NCI-H774 (cell line): ENCODE measurements at regions not wholly inside any gene's neighbourhood (a gene's known extent, or its start where the extent isn't known, plus 50 kb on each side); places are given as distances from the start of the nearest gene placed in this dataset.
"Not testable (repeated sequence)": the region's sequence is repeated elsewhere in the genome, so short reads cannot be mapped to it uniquely, and the experiment has no call there.

ENCODE experiments used
- DNase-seq: peaks from one replicate; lab custom pipeline; 2025; lab: John Stamatoyannopoulos, UW

DNA sequence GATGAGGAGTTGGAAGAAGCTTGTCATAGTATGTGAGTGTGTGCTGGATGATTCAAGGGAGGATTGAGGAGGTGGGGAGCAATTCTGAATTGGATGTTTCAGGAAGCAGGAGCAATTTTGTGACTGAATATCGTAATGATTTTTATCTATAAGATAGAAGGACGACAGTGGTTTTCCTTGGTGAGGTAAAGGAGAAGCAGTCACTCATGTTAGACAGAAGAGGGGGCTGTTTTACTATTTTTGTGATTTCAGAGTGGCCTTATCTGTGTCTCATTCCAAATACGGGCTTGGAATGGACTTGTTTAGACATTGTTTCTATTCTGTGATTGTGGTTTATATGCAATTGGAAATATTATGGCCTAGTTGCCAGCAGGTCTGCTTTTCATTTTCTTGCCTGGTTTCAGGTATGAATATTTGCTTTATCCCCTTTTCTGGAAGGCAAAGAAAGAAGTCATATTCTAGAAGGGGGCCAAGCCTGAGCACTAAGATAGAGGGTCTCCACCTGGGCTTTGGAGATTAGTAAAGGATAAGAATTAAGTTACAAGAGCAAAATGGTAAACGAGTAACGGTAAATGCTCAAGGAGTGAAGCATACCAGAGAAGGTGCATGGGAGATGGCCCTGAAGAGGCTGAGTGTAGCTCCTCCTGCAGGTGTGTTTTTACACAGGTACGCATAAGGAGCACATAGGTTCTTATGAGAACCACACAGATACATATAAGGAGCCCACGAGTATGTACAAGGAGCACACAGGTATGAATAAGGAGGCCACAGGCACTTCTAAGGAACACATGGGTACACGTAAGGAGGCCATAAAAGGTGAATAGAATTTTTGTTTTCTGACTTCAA lies 124.6 kb upstream of the KCNAB1 start:
- DNase-seq = peak; percentile 38

DNA sequence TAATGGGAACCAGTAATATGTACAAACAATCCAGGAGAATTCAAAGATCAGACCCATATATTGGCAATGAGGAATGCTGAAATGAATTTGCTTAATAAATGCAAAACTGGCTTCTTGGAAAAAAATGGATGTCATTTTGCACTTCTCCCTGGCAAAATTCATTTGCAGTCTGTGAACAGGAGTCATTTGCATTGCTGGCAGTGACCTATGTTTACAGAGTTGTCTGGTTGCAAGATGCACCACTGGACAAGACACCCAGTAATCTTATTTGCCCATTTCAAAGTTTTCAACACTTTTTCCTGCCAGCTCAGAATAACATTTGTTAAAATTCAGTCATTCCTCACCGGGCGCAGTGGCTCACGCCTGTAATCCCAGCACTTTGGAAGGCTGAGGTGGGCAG lies 123.5 kb upstream of the KCNAB1 start:
- DNase-seq = no peak

DNA sequence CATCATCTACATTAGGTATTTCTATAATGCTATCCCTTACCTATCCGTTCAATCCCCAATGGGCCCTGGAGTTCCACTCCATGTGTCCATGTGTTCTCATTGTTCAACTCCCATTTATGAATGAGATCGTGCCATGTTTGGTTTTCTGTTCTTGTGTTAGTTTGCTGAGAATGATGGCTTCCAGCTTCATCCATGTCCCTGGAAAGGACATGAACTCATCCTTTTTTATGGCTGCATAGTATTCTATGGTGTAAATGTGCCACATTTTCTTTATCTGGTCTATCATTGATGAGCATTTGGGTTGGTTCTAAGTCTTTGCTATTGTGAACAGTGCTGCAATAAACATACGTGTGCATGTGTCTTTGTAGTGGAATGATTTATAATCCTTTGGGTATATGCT lies 122.2 kb upstream of the KCNAB1 start:
- DNase-seq = not testable (repeated sequence)

DNA sequence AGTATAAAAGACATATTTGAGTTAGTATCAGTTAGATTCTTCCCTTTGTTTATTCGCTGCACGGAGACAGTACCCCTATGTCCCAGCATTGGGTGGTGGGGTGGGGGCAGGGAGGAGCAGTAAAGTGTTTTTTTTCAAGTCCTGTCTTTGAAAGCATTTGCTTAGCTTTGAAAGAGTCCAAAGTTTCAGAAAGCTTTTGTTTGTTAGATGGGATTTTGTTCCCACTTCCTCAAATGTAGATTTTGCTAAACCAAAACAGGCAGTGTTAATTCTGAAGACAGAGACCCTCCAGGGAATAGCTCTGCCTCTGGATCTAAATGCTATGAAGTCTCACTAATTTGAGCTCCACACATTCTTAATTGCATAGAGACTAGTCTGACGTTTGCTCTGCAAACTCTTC lies 114.6 kb upstream of the KCNAB1 start:
- DNase-seq = no peak

DNA sequence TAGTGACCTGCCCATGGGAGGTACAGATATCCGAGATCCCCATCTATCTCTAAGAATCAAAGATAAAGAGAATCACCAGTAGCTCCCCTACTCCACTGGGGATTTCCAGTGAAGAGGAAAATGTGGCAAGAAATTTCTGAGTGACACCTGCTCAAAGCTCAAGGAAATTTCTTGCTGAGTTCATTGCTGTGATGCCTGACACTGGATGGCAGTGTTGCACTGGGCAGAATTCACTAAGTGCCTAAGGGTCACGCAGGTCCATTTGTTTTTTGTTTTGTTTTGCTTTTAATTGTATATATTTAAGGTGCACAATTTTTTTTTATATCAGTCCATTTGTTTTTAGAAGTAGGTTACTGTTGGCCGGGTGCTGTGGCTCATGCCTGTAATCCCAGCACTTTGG lies 109.5 kb upstream of the KCNAB1 start:
- no peak for DNase-seq

DNA sequence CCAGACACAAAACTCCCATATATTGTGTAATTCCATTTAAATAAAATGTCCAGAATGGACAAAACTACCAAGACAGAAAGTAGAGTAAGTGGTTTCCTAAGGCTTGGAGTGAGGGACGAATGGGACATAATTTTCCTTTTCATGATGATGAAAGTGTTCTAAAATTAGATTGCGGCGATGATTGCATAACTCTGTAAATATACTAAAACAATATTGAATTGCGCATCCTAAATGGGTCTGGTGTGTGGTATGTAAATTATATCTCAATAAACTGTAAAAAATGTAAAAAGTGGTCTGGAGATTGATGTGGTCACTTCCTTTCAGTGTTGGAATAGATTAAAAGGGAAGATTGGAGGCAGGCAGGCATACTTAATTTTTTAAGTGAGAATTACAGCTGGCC lies 105.9 kb upstream of the KCNAB1 start:
- DNase-seq = no peak

DNA sequence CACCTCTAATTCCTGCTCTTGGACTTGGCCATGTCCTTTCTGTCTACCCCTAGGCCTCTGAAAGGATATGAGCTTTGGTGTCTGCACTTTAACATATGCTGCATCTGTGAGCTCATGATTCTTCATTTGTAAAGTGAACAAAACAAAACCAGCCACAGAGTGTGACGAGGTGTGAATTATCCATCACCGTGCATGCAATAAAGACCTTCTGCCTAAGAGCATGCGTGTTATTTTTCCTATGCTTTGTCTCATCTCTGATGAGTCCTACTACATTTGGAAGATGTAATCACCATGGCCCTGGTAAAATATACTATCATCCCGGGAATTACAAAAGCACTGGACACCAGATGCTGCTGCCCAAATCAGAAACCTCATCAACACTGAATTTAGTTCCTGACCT lies 103.5 kb upstream of the KCNAB1 start:
- no peak for DNase-seq

DNA sequence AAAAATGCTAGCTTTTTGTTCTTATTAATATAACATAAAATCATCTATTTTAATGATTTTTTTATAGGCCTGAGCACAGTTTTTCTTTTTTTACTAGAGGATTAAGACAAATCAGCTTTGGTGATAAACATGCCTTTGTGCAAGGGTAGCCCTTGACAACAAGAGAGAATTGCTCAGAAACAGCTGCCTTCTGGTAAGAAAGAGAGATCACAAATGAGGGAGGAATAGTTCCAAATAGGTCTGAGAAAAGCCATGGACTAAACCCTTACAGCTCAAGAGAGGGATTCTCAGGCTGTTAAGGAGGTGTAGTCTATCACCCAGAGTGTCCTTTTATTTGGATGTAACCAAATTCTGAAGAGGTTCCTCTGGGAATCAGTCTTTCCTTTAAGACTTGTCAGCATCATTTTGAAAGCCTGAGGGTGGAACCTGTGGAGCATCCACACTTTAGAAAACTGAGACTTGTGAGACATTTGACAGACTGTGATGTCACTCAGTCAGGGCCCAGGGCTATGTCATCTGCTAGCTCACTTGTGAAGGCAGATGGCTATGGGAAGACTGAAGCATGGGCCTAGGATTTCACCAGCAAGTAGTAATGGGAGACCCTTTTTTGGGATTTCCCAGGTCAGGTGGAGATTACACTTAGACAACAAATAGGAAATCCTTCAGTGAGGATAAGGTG lies 102.9 kb upstream of the KCNAB1 start:
- no peak for DNase-seq

DNA sequence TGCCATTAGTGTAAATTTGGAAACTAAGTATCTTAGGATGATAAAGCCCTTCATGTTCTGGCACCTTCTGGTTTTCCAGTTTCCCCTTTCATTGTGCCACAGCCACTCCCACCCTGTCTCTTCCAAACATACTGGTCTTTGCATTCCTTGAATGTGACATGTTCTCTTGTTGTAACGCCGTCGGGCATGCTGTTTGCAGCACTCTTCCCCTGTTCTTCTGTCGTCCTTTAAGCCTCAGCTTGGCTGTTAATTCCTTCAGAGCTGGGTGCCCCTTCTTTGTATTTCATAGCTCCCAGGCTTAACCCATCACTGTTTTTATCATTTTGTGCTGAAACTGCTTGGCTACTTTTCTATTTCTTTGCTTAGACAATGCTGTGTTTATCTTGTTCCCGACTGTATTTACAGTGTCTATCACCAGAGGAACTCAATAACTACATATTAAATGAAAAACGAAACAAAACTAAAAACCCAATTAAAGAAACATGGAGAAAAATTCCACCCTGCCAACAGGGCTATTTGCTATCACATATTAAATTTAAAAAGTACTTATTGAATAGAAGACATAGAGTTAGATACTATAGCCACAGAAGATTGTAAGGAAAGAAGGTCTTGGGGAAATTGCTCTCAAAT lies 95.4 kb upstream of the KCNAB1 start:
- no peak for DNase-seq

DNA sequence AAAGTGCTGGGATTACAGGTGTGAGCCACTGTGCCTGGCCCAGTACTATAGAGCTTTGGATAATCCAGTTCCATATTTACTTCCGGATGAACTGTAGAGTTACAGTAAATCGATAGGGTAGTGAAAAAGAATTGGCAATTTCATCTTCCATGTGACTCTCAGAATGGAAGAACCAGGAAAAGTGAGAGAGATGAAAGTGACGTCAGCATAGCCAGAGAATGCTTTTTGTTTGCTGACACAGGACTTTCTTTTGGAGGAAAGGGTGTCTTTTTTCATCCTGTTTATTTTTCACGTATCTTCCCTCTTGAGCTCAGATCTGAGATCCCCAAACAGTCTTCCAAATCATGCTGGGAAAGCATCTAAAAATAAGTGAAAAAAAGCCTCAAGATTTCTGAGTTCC lies 91.2 kb upstream of the KCNAB1 start:
- DNase-seq = no peak

DNA sequence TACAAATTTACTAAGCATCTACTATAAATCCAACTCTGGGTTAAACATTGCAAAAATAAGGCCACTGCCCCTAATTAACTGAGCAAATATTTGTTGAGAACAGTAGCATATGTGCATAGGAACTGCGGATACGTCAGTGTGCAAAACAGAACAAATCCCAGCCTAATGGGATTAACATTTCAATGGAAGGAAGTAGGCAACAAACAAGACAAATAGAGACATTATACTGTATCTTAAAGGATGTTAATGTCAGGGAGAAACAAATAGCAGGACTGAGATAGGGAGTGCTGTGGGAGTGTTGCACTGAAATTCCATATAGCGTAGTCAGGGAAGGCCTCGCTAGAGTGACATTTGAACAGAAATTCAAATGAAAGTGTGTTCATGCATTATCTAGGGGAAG lies 89.7 kb upstream of the KCNAB1 start:
- no peak for DNase-seq

DNA sequence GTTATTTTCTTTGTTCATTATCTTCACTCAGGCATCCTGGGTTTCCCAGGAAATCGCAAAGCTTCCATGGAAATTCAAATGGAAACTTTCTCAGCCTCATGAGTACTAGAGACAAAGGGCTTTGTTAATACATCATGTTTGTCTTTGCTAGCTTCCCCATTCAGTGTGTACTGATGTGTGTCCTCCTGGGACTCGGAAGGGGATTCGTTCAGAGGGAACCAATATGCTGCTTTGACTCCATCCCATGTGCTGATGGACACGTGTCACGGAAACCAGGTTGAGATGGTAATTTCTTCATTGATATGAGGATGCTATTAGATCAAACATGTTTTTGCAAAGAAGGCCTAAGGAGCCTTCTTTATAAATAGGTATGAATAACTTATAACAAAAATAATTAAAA lies 87.0 kb upstream of the KCNAB1 start:
- no peak for DNase-seq

DNA sequence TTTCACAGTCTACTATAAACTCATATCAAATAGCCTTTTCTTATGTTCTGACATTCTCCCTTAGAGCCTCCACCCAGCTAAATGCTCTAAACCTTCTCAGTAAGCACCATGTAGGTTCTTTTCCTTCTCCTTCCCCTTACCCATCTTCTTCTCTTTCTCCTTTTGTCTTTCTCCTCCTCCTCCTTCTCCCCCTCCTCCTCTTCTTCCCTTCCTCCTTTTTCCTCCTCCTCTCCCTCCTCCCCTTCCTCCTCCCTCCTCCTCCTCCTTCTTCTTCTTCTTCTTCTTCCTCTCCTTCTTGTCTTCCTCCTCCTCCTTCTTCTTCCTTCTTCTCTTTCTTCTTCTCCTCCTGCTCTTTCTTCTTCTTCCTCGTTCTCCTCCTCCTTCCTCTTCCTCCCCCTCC lies 85.2 kb upstream of the KCNAB1 start:
- no peak for DNase-seq

DNA sequence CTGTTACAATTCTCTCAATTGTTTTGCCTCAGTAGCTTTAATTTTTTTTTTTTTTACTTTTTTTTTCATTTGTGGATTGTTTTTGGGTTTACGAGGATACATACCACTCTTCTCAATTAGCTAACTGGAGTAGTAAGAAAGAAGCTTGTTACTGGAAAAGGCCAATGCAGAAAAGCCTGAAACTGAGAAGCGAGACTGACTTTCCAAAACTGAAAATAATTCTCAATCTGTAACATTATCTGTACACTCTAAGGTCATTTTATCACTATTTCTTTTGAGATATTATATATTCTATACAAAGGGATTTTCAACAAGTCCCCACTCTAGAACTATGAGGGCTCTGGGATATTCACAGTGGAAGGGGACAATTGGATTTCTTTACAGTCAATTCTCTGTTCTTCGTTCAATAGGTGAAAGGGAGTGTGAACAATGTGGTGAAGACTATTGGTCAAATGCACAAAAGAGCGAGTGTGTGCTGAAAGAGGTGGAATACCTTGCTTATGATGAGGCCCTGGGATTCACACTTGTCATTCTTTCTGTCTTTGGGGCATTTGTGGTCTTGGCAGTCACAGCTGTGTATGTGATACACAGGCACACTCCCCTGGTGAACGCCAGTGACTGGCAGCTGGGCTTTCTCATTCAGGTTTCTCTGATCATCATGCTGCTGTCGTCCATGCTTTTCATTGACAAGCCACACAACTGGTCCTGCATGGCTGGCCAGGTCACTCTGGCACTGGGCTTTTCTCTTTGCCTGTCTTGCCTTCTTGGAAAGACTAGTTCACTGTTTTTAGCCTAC lies 83.9 kb upstream of the KCNAB1 start:
- no peak for DNase-seq

DNA sequence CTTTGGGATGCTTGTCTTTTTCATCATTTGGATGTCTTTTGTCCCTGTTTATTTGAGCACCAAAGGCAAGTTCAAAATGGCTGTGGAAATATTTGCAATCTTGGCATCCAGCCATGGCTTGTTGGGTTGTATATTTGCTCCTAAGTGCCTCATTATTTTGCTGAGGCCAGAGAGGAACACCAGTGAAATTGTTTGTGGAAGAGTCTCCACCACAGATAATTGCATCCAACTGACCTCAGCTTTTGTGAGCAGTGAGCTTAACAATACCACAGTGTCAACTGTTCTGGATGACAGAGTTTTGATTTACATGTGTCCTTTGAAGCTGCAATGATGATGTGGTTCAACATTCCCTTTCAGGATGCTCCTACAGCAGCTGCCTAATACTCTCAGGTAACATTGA lies 83.0 kb upstream of the KCNAB1 start:
- peak; percentile 69 for DNase-seq

DNA sequence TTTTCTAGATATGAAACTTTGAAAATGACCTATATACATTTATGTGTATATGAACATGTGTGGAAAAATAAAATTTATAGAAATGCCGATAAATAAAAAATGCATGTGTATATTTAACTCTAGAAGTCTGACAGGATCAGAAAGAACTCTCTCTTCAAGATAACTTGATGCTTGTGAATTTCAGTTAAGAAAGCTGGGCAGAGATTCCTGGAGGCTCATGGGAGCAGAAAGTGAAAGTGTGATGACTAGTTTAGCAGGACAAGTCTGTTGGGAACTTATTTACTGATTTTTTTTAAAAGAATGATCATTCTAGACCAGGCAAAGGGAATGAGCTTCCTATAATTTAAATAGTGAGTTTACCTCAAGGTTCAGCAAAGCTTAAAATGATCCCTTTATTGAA lies 81.5 kb upstream of the KCNAB1 start:
- no peak for DNase-seq

DNA sequence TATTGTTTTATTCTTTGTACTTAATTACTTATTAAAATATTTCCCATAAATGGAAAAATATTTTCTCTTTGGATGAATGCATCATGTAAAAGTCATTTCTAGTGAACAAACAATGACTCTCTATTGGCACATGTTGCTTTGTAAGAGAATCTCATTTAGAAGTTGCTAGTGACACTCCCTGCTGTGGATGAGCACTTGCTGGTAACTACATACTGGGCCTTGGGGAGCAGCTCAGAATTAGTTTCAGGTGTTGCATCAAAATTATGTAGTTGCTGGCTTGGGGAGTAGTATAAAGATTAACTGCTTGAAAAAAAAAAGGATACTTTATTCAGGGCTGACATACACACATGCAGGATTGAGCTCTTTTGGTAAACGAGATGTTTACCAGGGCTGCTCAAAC lies 80.3 kb upstream of the KCNAB1 start:
- no peak for DNase-seq

DNA sequence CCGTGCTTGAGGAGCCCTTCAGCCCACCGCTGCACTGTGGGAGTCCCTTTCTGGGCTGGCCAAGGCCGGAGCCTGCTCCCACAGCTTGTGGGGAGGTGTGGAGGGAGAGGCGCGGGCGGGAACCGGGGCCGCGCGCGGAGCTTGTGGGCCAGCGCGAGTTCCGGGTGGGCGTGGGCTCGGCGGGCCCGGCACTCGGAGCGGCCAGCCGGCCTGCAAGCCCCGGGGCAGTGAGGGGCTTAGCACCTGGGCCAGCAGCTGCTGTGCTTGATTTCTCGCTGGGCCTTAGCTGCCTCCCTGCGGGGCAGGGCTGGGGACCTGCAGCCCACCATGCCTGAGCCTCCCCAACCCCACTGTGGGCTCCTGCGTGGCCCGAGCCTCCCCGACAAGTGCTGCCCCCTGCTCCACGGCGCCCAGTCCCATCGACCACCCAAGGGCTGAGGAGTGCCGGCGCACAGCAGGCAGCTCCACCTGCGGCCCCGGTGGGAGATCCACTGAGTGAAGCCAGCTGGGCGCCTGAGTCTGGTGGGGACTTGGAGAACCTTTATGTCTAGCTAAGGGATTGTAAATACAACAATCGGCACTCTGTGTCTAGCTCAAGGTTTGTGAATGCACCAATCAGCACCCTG lies 79.0 kb upstream of the KCNAB1 start:
- DNase-seq = not testable (repeated sequence)

DNA sequence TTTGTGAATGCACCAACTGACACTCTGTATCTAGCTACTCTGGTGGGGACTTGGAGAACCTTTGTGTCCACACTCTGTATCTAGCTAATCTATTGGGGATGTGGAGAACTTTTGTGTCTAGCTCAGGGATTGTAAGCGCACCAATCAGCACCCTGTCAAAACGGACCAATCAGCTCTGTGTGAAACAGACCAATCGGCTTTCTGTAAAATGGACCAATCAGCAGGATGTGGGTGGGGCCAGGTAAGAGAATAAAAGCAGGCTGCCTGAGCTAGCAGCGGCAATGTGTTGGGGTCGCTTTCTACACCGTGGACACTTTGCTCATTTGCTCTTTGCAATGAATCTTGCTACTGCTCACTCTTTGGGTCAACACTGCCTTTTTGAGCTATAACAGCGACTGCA lies 78.5 kb upstream of the KCNAB1 start:
- not testable (repeated sequence) for DNase-seq

DNA sequence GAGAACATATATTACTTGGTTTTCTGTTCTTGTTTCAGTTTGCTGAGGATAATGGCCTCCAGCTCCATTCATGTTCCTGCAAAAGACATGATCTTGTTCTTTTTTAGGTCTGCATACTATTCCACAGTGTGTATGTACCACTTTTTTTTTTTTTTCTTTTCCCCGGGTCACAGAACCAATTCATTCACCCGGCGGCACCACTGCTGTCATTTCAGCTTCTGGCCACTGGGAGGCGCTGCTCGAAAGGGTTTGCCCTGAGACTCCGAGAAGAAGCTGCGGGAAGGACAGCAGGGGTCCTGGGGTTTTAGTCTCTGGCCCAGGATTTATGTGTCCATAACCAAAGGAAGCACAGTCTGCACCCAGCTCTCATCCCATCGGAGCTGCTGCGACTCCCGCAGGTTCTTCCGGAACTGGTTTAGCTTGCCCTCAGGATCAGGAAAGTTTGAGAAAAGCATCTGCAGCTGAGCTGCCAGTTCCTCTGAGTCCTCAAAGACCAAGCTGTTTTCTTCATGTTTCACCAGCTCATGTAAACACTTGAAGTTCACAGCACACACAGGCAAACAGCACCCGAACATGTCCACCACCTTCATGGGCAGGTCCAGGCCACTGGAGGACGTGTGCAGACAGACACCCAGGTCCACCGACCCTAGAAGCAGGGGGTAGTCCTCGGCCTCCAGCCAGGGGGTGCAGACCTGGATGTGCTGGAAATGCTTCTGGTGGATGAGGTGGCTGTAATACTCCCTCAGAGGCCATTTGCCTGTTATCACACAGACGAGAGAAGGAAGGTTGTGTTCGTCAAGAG lies 76.3 kb upstream of the KCNAB1 start:
- DNase-seq = peak; percentile 34

DNA sequence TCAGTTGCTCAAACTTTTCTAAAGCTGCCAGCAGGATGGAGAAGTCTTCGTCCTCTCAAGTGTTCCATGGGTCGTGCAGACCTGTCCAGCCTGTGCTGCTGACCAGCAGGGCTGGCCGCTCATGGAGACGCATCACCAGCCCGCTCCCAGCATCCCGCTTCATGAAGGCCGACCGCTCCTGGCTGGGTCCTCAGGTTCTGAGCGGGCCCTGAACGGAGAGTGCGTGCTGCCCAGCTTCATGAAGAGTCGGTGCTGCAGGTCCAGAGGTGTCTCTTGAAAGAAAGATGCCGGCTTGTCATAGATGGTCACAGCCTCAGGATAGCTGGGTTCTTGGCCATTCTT lies 75.8 kb upstream of the KCNAB1 start:
- DNase-seq = no peak
